AG08395 (cell line): ENCODE measurements at regions not wholly inside any gene's neighbourhood (a gene's known extent, or its start where the extent isn't known, plus 50 kb on each side); places are given as distances from the start of the nearest gene placed in this dataset.

Experiments used
- DNase-seq: peaks from one replicate; pipeline ENCODE4 v3.0.0; 2012; ENCODE audit warnings: mixed read lengths, low spot score

DNA sequence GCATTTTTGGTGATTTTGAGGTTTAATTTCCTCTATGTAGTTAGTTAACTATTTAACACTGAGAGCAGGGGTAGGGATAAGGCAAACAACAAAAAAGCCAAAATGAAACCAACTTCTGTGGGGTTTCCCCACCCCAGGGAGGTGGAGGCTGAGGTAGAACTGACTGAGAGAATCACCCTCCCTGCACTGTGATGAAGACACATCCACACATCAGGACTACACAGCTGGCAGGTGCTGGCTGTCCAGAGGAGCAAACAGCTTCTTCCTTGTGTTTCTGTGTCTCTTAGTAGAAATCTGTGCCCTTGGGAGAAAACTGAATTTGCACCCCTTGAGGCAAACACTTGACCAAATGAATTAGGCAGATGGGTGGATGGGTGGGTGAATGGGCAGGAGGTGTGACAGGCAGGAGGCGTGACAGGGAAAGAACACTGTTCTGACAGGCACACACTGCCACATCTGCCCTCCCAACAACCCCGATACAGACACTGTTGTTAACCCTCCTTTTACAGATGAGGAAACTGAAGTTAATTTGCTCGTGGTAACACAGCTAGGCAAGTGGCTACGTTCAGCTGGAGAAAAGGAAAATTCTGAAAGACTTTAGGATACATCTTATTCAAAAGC is 62.9 kb upstream of the AMZ2 start:
- DNase-seq, result no peak

- DNase-seq, result no peak
Observed at GRCh38 chr17:68185820-68186219, 62.0 kb upstream of the AMZ2 start.

- DNase-seq, result no peak
Observed at GRCh38 chr17:68190495-68190894, 57.3 kb upstream of the AMZ2 start.

- DNase-seq, result no peak
Observed at GRCh38 chr17:68195667-68196393, 52.0 kb upstream of the AMZ2 start.

GRCh38 chr17:68196394-68197090 is 51.3 kb upstream of the AMZ2 start:
- no peak for DNase-seq

GRCh38 chr17:68197091-68197996 is 50.5 kb upstream of the AMZ2 start:
- no peak for DNase-seq

GRCh38 chr17:68197997-68198930 is 49.6 kb upstream of the AMZ2 start:
- no peak for DNase-seq
